HG03571 (cell line): ENCODE measurements at regions not wholly inside any gene's neighbourhood (a gene's known extent, or its start where the extent isn't known, plus 50 kb on each side); places are given as distances from the start of the nearest gene placed in this dataset.
"Not testable (repeated sequence)": the region's sequence is repeated elsewhere in the genome, so short reads cannot be mapped to it uniquely, and the experiment has no call there.

Source experiments
- ATAC-seq: cut with Tn5 transposase; IDR thresholded peaks from one replicate; pipeline ENCODE4 v1.9.1; 2021; ENCODE audit not compliant: unreplicated experiment

DNA sequence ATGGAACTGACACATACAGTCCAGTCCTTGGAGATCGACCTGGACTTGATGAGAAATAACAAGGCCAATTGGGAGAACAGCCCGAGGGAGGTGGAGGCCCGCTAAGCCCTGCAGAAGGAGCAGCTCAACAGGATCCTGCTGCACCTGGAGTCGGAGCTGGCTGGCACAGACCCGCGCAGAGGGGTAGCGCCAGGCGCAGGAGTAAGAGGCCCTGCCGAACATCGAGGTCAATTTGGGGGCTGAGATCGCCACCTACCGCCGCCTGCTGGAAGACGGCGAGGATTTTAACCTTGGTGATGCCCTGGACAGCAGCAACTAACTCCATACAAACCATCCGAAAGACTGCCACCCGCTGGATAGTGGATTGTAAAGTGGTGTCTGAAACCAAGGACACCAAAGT is 1610.1 kb upstream of the ACO1 start:
- no peak for ATAC-seq

DNA sequence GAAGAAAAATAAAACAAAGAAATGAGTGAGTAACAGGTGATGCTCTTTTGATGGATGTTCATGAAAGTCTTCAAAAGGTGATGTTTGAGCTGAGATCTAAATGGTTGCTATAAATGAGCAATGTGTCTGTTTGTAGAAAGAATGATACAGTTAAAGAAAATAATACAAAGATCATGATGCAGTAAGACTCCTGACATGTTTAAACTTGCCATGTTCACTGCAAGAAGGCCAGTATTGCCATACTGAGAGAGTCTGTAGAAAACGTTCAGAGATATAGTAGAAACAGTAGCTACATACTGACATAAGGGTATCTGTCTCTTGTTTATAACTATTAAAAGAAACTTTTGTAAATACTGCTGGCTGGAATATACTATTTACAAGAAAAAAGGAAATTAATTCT is 1609.2 kb upstream of the ACO1 start:
- no peak for ATAC-seq

GRCh38 chr9:30796764-30797163 is 1587.7 kb upstream of the ACO1 start:
- no peak for ATAC-seq

GRCh38 chr9:30799527-30800101 is 1584.8 kb upstream of the ACO1 start:
- ATAC-seq, result no peak

GRCh38 chr9:30800421-30800820 is 1584.0 kb upstream of the ACO1 start:
- ATAC-seq, result no peak

DNA sequence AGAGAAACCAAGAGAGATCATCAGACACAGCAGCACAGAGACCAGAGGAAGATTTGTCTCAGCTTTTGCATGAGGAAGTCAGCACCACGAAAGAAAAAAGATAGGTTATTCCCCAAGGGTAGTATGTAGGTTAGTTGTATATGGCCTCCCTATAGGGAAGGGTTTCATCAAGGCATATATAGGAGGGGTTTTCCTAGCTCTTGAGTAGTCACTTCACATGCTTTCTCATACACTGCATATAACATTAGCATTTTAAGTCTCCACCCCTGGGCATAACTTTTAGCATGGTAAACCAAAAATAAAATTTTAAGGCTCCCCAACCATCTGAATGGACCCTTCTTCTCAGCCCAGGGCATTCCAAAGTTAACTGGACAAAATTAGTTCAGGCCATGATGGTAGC is 1571.6 kb upstream of the ACO1 start:
- ATAC-seq, result no peak

DNA sequence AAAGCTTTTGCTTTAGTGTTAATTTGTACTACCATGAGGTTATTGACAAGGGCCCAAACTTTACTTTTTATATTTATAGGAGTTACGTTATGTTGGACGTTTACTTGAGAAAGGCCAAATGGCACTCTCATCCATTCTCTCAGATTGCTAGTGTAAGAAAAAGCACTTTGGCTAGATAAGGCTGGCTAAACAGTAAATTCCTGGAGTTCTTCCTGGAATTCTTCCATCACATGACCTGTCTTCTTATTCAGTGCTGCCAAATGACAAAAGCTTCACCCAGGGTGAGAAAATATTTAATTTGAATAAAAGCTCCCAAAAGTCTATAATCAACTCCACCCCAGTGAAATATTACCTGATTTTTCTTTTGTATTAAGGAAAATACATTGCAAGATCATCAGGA is 1568.9 kb upstream of the ACO1 start:
- ATAC-seq, result no peak

- ATAC-seq, result no peak
Measured at GRCh38 chr9:30845136-30845535, 1539.3 kb upstream of the ACO1 start.

GRCh38 chr9:30846651-30847050 is 1537.8 kb upstream of the ACO1 start:
- ATAC-seq, result no peak

- ATAC-seq, result no peak
Measured at GRCh38 chr9:30851600-30851999, 1532.8 kb upstream of the ACO1 start.

DNA sequence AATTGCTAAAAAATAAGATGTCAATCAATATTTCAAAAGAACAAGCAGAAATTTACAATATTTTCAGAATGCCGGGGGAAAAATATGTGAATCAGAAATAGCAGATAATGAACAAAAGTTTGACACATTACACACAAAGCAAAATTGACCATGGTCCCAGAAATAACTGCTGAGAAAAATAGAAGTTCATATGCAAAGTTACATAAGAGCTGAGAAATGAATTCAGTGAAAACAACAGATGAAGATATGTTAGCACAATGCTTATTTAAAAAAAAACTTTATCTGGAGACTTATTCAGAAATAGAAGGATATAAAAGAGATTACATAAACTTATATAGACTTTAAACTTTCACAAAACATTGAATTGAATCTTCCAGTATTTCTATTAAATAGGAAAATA is 1483.7 kb upstream of the ACO1 start:
- ATAC-seq, result no peak

- no peak for ATAC-seq
Measured at GRCh38 chr9:30913331-30913730, 1471.1 kb upstream of the ACO1 start.

DNA sequence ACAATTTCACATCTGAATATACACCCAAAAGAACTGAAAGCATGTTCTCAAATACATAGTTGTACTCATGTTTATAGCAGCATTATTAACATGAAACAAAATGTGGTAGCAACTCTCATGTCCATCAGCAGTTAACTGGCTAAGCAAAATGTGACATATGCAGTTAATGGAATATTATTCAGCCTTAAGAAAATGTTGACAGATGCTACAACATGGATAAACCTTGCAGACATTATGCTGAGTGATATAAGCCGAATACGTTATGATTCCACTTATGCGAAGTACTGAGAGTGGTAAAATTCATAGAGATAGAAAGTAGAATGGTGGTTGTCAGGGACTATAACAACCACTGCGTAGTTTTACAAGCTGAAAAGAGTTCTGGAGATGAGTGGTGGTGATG is 1469.0 kb upstream of the ACO1 start:
- no peak for ATAC-seq

DNA sequence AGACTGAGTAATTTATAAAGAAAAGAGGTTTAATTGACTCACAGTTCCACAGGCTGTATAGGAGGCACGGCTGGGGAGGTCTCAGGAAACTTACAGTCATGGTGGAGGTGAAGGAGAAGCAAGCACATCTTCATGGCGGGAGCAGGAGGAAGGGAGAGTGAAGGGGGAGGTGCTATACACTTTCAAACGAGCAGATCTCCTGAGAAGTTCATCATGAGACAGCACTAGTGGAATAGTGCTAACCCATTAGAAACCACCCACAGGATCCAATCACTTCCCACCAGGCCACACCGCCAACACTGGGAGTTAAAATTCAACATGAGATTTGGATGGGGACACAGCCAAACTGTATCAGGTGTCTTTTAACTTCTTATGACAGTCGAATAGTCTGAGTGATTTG is 1459.3 kb upstream of the ACO1 start:
- ATAC-seq, result no peak

DNA sequence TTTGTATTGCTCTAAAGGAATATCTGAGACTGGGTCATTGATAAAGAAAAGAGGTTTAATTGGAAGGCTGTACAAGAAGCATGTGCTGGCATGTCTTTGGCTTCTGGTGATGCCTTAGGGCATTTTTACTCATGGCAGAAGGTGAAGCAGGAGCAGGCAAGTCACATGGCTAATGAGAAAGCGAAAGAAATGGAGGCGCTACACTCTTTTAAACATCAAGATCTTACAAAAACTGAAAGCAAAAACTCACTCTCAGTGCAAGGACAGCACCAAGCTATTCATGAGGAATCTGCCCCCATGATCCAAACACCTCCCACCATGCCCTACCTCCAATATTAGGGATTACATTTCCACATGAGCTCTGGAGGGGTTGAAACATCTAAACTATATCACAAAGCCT is 1458.8 kb upstream of the ACO1 start:
- no peak for ATAC-seq

- no peak for ATAC-seq
Measured at GRCh38 chr9:30928045-30928444, 1456.4 kb upstream of the ACO1 start.

GRCh38 chr9:30932226-30932625 is 1452.2 kb upstream of the ACO1 start:
- ATAC-seq, result no peak

- ATAC-seq, result no peak
Measured at GRCh38 chr9:30935730-30936129, 1448.7 kb upstream of the ACO1 start.

DNA sequence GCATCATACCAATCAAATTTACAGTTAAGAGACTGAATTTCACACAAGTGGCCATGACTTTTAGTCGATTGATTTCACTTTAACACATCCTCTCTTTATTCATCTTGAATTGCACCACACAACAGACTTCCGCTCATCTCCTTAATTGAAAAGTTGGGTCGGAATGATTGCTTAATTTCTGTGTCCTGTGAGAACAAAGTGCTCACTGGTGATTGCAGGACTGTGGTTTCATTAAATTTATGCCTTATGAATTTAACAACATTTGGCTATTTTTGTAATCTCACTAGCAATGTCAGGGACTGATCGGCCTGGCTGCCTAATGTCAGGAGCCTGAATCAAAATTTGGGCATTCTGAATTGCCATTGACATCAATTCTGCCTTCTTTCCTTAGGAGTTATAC is 1447.3 kb upstream of the ACO1 start:
- no peak for ATAC-seq

DNA sequence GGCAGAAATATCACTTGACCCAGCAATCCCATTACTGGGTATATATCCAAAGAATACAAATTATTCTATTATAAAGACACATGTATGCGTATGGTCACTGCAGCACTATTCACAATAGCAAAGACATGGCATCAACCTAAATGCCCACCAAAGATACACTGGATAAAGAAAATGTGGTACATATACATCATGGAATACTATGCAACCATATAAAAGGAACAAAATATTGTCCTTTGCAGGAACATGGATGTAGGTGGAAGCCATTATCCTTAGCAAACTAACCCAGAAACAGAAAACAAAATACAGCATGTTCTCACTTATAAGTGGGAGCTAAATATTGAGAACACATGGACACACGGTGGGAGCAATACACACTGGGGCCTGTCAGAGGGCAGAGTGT is 1441.6 kb upstream of the ACO1 start:
- not testable (repeated sequence) for ATAC-seq

- no peak for ATAC-seq
Measured at GRCh38 chr9:30943446-30944224, 1440.8 kb upstream of the ACO1 start.

DNA sequence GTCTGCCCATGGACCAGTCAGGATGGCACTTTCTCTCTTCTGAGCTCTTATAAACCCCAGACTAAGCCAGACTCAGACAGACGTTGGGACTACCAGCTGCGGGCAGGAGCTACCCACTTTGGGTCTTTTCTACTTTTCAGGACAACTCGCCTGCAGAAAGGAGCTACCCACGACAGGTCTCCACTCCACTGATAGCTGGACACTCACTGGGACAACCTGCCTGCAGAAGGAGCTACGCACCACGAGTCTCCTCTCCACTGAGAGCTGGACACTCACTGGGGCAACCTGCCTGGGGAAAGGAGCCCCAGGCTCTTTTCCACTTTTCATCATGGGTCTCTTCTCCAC is 1440.2 kb upstream of the ACO1 start:
- no peak for ATAC-seq

GRCh38 chr9:30944741-30945280 is 1439.6 kb upstream of the ACO1 start:
- ATAC-seq, result no peak
